Endothelial cell of umbilical vein (primary cell): ENCODE measurements at regions not wholly inside any gene's neighbourhood (a gene's known extent, or its start where the extent isn't known, plus 50 kb on each side); places are given as distances from the start of the nearest gene placed in this dataset.

Experiments used
- BruUV-seq: library from RNA; stranded (reverse); fragments of 400-500 nt; replicated peaks from 2 replicates; lab custom pipeline; 2021; lab: Mats Ljungman, UMichigan
- CTCF ChIA-PET: fragments of 300-600, 350-600 bp; sonication (Branson Sonifier 250); formaldehyde crosslinking; loops from one replicate; lab custom pipeline; 2021; ENCODE audit warnings: antibody characterized with exemption, inconsistent platforms; lab: Charles Lee
- POLR2A ChIA-PET: fragments of 300-600, 350-600 bp; sonication (Branson Sonifier 250); formaldehyde crosslinking; loops from one replicate; lab custom pipeline; 2021; ENCODE audit warnings: antibody characterized with exemption, inconsistent platforms; lab: Charles Lee
- DNase-seq: peaks from one replicate; pipeline ENCODE4 v3.0.0-alpha.2; 2011; ENCODE audit warnings: low read depth, low spot score
- FAIRE-seq: peaks from 2 replicates; lab custom pipeline; 2011; peaks lifted over from hg19 to GRCh38; lab: Jason Lieb, UNC
- H2AFZ ChIP-seq: 2 replicates; pipeline ENCODE4 v1.6.0; 2012; ENCODE audit warnings: low read depth, low read length, control low read depth, inconsistent platforms
- H3K27ac ChIP-seq: 2 replicates; pipeline ENCODE4 v1.5.1; 2011; ENCODE audit warnings: low read depth, mild to moderate bottlenecking, control low read depth, low read length, moderate library complexity; ENCODE audit not compliant: insufficient read depth
- H3K27me3 ChIP-seq, 2 experiments: 2 replicates each; pipeline versions ENCODE4 v1.6.0 to v1.6.1; 2011; ENCODE audit warnings: low read length in 2 of 2, mixed read lengths in 1 of 2; ENCODE audit not compliant: control insufficient read depth in 2 of 2, insufficient read depth in 2 of 2
- H3K36me3 ChIP-seq, 2 experiments: 2 replicates in 1 of 2; 3 replicates in 1 of 2; pipeline ENCODE4 v1.5.1; 2011; ENCODE audit warnings: low read length in 2 of 2, mild to moderate bottlenecking in 1 of 2, moderate library complexity in 1 of 2; ENCODE audit not compliant: control insufficient read depth in 2 of 2, insufficient read depth in 2 of 2; ENCODE audit errors: extremely low read depth in 1 of 2
- H3K4me1 ChIP-seq: 3 replicates; pipeline ENCODE4 v1.5.1; 2011; ENCODE audit warnings: mild to moderate bottlenecking, low read length; ENCODE audit not compliant: control insufficient read depth, insufficient read depth; ENCODE audit errors: extremely low read depth
- H3K4me2 ChIP-seq: 2 replicates; pipeline ENCODE4 v1.6.1; 2011; ENCODE audit warnings: low read length, control low read depth, mixed read lengths; ENCODE audit not compliant: insufficient read depth
- H3K4me3 ChIP-seq, 3 experiments: fragments of 200-600 bp in 1 of 3; sonication (generic), shearing (Covaris generic) in 1 of 3; replicated peaks in 1 of 3; 2 replicates each; pipeline ENCODE4 v1.5.1; 2011 to 2016; ENCODE audit warnings: control low read depth in 3 of 3, low read length in 3 of 3, mild to moderate bottlenecking in 2 of 3, inconsistent platforms in 1 of 3, low read depth in 1 of 3, moderate library complexity in 1 of 3; ENCODE audit not compliant: insufficient read depth in 1 of 3
- H3K79me2 ChIP-seq: 2 replicates; pipeline ENCODE4 v1.6.0; 2012; ENCODE audit warnings: low read length, inconsistent platforms; ENCODE audit not compliant: control insufficient read depth, insufficient read depth
- H3K9ac ChIP-seq: replicated peaks from 2 replicates; pipeline ENCODE3; 2011; ENCODE audit warnings: low read length, control low read depth; ENCODE audit not compliant: insufficient read depth; ENCODE audit errors: extremely low read depth
- H3K9me1 ChIP-seq: replicated peaks from 3 replicates; pipeline ENCODE4 v1.6.0; 2011; ENCODE audit warnings: mild to moderate bottlenecking, low read length; ENCODE audit not compliant: control insufficient read depth, insufficient read depth; ENCODE audit errors: extremely low read depth
- H3K9me3 ChIP-seq: replicated peaks from 2 replicates; pipeline ENCODE4 v1.5.1; 2012; ENCODE audit warnings: low read length, inconsistent platforms; ENCODE audit not compliant: control insufficient read depth, insufficient read depth
- H4K20me1 ChIP-seq: replicated peaks from 2 replicates; pipeline ENCODE3; 2011; ENCODE audit warnings: mild to moderate bottlenecking, low read length; ENCODE audit not compliant: control insufficient read depth, insufficient read depth; ENCODE audit errors: extremely low read depth
- CTCF ChIP-seq, 2 donors: IDR thresholded peaks; 1 replicate in 1 of 2; 2 replicates in 1 of 2; pipeline ENCODE4 v1.5.1; 2011; ENCODE audit warnings: low read length in 2 of 2, mild to moderate bottlenecking in 2 of 2, moderate library complexity in 2 of 2, control low read depth in 1 of 2, inconsistent platforms in 1 of 2, low read depth in 1 of 2; ENCODE audit not compliant: insufficient read depth in 1 of 2; ENCODE audit errors: extremely low read depth in 1 of 2
- EZH2 ChIP-seq: IDR thresholded peaks from 2 replicates; pipeline ENCODE4 v1.6.1; 2012; ENCODE audit warnings: borderline replicate concordance, low read depth, mild to moderate bottlenecking, moderate library complexity, low read length, inconsistent platforms; ENCODE audit not compliant: severe bottlenecking
- FOS ChIP-seq: IDR thresholded peaks from 2 replicates; pipeline ENCODE4 v1.6.1; 2011; ENCODE audit warnings: mild to moderate bottlenecking, low read length, moderate library complexity, borderline replicate concordance; ENCODE audit not compliant: insufficient read depth
- GATA2 ChIP-seq: IDR thresholded peaks from 2 replicates; pipeline ENCODE4 v1.7.0; 2011; ENCODE audit warnings: low read depth, mild to moderate bottlenecking, moderate library complexity, mixed read lengths, low read length; ENCODE audit not compliant: insufficient read length, insufficient read depth
- JUN ChIP-seq: IDR thresholded peaks from 2 replicates; pipeline ENCODE4 v1.6.1; 2011; ENCODE audit warnings: borderline replicate concordance, low read depth; ENCODE audit not compliant: insufficient read length, insufficient read depth
- MYC ChIP-seq: IDR thresholded peaks from one replicate; pipeline ENCODE4 v1.6.1; 2011; ENCODE audit warnings: mild to moderate bottlenecking, low read depth, low read length
- POLR2A ChIP-seq: IDR thresholded peaks from 2 replicates; pipeline ENCODE4 v1.6.1; 2012; ENCODE audit warnings: low read depth, mild to moderate bottlenecking, control low read depth, low read length
- dilution Hi-C: fragments of 300-500 bp; cut with MboI; formaldehyde crosslinking; loops from one replicate; pipeline ENCODE4 v1.15.0; 2019; ENCODE audit warnings: low sequenced_read_pairs; ENCODE audit not compliant: extremely low pct_ligation_motif_present
- intact Hi-C: fragments of 100-400 bp; cut with micrococcal nuclease; formaldehyde crosslinking; loops from one replicate; pipeline ENCODE4 v1.10.0; 2022

DNA sequence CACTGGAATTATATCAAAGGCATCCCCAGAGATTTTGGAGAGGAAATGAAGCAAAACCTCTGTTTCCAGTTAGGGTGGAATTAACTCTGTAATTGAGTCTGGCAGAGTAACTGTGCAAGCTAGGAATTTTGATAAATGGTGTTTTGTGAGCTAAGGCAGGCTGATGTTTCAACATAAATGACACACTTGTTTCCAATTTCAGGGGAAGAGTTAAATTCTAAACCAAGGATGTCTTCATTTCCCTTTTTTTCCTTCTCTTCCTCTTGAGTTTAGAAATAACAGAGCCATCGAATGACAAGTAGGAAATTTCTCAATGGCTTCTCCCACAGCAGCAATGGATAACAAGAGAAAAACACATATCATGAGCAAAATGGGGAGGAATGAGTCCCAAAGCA is 131.2 kb downstream of the IRS2 start:
- ChIA-PET CTCF (no interaction called here), POLR2A (no interaction called here)
- no peaks in the 10 kb centered on the region for H4K20me1 ChIP-seq
- H3K4me1 ChIP-seq: peaks cover 5% of the 10 kb centered on the region
- H3K4me2 ChIP-seq: no peak overlapping the region
- no peak overlapping the region for H3K9ac ChIP-seq
- H3K79me2 ChIP-seq: no peaks in the 10 kb centered on the region
- BruUV-seq: no TSS peak
- TF ChIP-seq GATA2 (no peak), FOS (no peak), MYC (no peak), CTCF (IDR thresholded peaks at IDR 0.05; ENCODE audit: extremely low read depth in 1 of 2, insufficient read depth in 1 of 2, low read depth in 1 of 2, low read length in 2 of 2) (no peak), EZH2 (no peak), POLR2A (no peak), JUN (no peak)
- no peak overlapping the region for H2AFZ ChIP-seq
- H3K9me3 ChIP-seq: no peaks in the 10 kb centered on the region
- intact Hi-C loops: no loop called here
- H3K9me1 ChIP-seq: no peaks in the 10 kb centered on the region
- FAIRE-seq: no peak
- H3K27me3 ChIP-seq: peaks cover 4 to 53% of the 10 kb centered on the region in 2 experiments
- dilution Hi-C loops: no loop called here
- H3K36me3 ChIP-seq: no peaks in the 10 kb centered on the region
- no peak overlapping the region for H3K4me3 ChIP-seq
- H3K27ac ChIP-seq: no peak overlapping the region
- DNase-seq: no peak
